ENCODE measurements at regions not wholly inside any gene's neighbourhood (a gene's known extent, or its start where the extent isn't known, plus 50 kb on each side); places are given as distances from the start of the nearest gene placed in this dataset.
"Not testable (repeated sequence)": the region's sequence is repeated elsewhere in the genome, so short reads cannot be mapped to it uniquely, and the experiment has no call there.

- DNase-seq (ENCODE audit: low read depth), result not testable (repeated sequence)
These were observed 93.3 kb downstream of the ANKRD30BL start for GRCh38 chr2:132068407-132068806.

GRCh38 chr2:132065391-132065790 lies 96.4 kb downstream of the ANKRD30BL start:
- DNase-seq (ENCODE audit: low read depth), result not testable (repeated sequence)

- not testable (repeated sequence) for DNase-seq (ENCODE audit: low read depth)
These were observed 122.0 kb downstream of the ANKRD30BL start for GRCh38 chr2:132039609-132040236.

- not testable (repeated sequence) for DNase-seq (ENCODE audit: low read depth)
These were observed 122.9 kb downstream of the ANKRD30BL start for GRCh38 chr2:132038883-132039235.

- DNase-seq (ENCODE audit: low read depth), result peak; percentile 8
These were observed 123.4 kb downstream of the ANKRD30BL start for GRCh38 chr2:132038179-132038882.

- DNase-seq (ENCODE audit: low read depth), result peak; percentile 19
These were observed 124.1 kb downstream of the ANKRD30BL start for GRCh38 chr2:132037527-132038178.

DNA sequence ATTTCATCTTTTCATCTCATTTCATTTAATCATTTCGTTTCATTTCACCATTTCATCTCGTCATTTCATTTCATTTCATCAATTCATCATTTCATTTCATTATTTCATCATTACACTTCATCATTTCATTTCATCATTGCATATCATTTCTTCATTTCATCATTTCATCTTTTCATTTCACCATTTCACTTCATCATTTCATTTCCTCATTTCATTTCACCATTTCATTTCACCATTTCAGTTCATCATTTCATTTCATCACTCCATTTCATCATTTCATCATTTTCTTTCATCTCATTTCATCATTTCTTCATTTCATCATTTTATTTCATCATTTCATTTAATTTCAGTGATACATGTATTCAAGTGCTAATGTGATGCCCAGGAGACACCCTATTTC lies 127.1 kb downstream of the ANKRD30BL start:
- no peak for DNase-seq (ENCODE audit: low read depth)

- no peak for DNase-seq (ENCODE audit: low read depth)
These were observed 127.8 kb downstream of the ANKRD30BL start for GRCh38 chr2:132033949-132034348.

- DNase-seq (ENCODE audit: low read depth), result no peak
These were observed 128.4 kb downstream of the ANKRD30BL start for GRCh38 chr2:132033365-132033764.

- not testable (repeated sequence) for DNase-seq (ENCODE audit: low read depth)
These were observed 149.7 kb downstream of the ANKRD30BL start for GRCh38 chr2:132012046-132012445.

- peak; percentile 52 for DNase-seq (ENCODE audit: low read depth)
These were observed 151.8 kb downstream of the ANKRD30BL start for GRCh38 chr2:132009874-132010521.

- DNase-seq (ENCODE audit: low read depth), result no peak
These were observed 152.4 kb downstream of the ANKRD30BL start for GRCh38 chr2:132009177-132009873.

DNA sequence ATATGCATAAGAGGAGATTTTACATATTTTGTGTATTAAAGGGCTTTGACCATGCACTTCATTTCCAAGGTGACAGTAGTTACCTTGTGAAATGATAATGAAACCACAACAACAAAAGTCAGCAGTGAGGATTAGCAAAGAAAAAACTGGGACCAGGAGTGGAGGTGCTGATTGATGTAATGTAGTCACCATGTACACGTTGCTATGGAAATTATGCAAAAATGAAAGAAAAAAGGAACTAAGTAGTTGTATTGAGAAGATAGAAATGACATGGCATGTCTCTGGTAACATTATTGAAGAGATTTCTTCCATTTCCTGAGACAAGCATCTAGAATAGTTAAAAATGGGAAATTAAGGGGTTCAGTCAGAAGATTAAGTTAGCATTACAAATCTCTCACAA lies 171.0 kb downstream of the ANKRD30BL start:
- not testable (repeated sequence) for DNase-seq (ENCODE audit: low read depth)

DNA sequence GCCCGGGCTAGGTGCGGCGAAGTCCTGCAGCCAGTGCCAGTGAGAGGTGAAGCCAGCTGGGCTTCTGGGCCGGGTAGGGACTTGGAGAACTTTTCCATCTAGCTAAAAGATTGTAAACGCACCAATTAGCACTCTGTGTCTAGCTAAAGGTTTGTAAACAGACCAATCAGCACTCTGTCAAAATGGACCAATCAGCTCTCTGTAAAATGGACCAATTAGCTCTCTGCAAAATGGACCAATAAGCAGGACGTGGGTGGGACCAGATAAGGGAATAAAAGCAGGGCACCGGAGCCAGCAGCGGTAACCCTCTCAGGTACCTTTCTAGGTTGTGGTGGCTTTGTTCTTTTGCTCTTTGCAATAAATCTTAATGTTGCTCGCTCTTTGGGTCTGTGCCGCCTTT lies 195.1 kb downstream of the ANKRD30BL start:
- DNase-seq (ENCODE audit: low read depth), result not testable (repeated sequence)

DNA sequence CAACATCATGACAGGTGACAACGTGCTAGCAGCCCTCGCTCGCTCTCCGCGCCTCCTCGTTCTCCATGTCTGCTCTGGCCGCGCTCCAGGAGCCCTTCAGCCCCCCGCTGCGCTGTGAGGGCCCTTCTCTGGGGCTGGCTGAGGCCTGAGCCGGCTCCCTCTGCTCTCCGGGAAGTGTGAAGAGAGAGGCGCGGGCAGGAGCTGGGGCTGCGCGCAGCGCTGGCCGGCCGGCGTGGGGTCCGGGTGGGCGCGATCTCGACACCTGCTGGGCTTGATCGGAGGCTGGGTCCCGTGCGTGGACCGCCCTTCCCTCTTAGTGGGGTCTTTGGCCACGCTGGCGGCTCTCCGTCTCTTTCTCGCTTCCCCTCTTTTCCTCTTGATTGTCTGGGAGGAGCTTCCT lies 195.5 kb downstream of the ANKRD30BL start:
- no peak for DNase-seq (ENCODE audit: low read depth)

DNA sequence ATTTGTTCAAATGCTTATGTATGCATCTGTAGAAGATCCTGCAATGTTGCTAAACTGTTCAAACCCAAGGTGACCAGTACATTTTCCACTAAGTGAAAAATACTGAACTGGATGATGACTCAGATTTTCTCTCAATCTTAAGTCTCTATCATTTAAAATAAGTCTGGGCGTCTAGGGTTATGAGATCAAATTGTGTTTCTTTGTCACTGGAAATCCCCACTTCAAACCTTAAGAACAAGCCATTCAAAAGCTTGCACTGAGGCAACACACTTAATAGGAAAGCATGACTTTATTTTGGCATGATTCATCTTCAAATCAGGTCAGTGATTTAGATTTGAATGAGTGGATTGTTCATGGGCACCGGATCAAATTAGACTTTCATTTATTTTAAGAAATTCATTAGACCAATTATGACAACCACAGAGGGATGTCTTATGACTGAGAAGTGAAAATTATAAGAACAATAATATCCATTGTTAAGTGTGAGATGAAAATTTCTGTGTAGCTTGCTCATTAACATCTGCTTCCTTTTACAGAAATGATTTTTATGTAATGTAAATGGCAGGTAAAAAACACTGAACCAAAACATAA lies 203.6 kb downstream of the ANKRD30BL start:
- DNase-seq (ENCODE audit: low read depth), result peak; percentile 6

DNA sequence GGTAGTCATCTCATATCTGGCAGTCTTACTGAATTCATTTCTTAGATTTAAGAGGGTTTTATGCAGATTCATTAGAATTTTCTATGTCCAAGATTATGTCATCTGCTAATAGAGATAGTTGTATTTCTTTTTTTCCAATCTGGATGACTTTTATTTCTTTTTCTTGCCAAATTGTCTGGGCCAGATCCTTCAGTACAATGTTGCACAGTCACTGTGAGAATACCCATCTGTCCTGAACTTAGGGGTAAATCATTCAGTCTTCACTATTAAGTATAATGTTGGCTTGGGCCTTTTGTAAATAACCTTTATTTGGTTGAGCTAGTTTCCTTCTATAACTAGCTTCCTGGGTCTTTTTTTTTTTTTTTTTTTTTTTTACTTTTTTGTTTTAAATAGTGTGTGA lies 213.1 kb downstream of the ANKRD30BL start:
- not testable (repeated sequence) for DNase-seq (ENCODE audit: low read depth)

DNA sequence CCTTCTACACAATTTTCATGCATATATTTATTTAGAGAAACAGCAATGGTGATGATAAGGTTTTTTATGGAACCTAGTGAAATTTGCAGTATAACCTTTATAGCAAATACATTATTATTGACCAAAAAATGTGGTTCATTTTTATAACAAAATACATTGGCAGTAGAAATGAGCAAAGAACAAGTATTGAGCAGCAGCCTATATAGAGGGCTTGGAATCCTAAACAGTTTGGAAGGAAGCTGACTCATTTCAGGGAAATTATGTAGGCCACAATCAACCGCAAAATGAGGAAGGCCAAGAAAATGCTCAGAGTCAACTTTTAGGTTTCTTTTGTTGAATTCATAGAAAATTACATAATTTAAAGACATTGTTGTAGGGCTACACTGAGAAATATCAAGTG lies 238.5 kb downstream of the ANKRD30BL start:
- peak; percentile 79 for DNase-seq (ENCODE audit: low read depth)

DNA sequence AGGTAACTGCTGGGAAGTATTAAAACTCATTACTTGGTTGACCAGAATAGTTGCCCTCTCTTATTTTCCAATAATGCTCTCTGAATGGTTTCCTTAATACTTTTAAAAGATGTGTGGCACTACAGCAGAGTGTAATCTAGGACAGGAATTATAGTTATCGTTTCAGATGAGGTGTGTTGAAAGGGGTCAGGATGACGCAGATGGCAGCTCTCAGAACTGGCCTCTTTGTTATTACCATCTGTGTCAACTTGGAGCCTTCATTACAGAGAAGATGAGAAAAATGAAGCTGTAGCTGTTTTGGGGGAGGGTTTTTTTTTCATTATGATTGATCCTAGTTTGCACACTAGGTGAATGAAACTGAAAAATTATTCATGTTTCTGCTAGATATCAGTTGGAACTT lies 238.9 kb downstream of the ANKRD30BL start:
- peak; percentile 60 for DNase-seq (ENCODE audit: low read depth)
